A673 (cell line): ENCODE measurements at regions not wholly inside any gene's neighbourhood (a gene's known extent, or its start where the extent isn't known, plus 50 kb on each side); places are given as distances from the start of the nearest gene placed in this dataset.

Source experiments
- BruUV-seq: library from RNA; stranded (reverse); fragments of 400-500 nt; replicated peaks from 2 replicates; lab custom pipeline; 2021; lab: Mats Ljungman, UMichigan
- CTCF ChIA-PET: fragments of 300-600 bp; sonication (Branson Sonifier 250); formaldehyde crosslinking; loops from one replicate; lab custom pipeline; 2022; ENCODE audit warnings: antibody characterized with exemption; lab: Charles Lee
- POLR2A ChIA-PET: fragments of 300-600 bp; sonication (Branson Sonifier 250); formaldehyde crosslinking; loops from one replicate; lab custom pipeline; 2022; ENCODE audit warnings: antibody characterized with exemption; ENCODE audit not compliant: low non-redundant PET; lab: Charles Lee
- DNase-seq: peaks from one replicate; pipeline ENCODE4 v3.0.0-alpha.2; 2015; ENCODE audit warnings: low spot score
- H3K27ac ChIP-seq: fragments of 200-600 bp; sonication (generic); 2 replicates; pipeline ENCODE4 v1.5.1; 2016; ENCODE audit warnings: mixed run types, low read depth, mild to moderate bottlenecking, mixed read lengths, antibody characterized with exemption, low read length; ENCODE audit not compliant: poor library complexity, severe bottlenecking
- H3K27me3 ChIP-seq: fragments of 200-600 bp; sonication (generic); replicated peaks from 2 replicates; pipeline ENCODE4 v1.6.1; 2017; ENCODE audit warnings: mixed run types, low read depth, mild to moderate bottlenecking, mixed read lengths, antibody characterized with exemption, low read length; ENCODE audit not compliant: insufficient read depth, poor library complexity
- H3K36me3 ChIP-seq: fragments of 200-600 bp; sonication (generic); 2 replicates; pipeline ENCODE4 v1.6.1; 2016; ENCODE audit warnings: mixed run types, mild to moderate bottlenecking, mixed read lengths, antibody characterized with exemption, low read length; ENCODE audit not compliant: insufficient read depth, poor library complexity, severe bottlenecking
- H3K4me1 ChIP-seq: fragments of 200-600 bp; sonication (generic); 2 replicates; pipeline ENCODE4 v1.6.1; 2017; ENCODE audit warnings: mixed run types, mild to moderate bottlenecking, mixed read lengths, antibody characterized with exemption, low read length; ENCODE audit not compliant: insufficient read depth, poor library complexity, severe bottlenecking
- H3K4me3 ChIP-seq: fragments of 200-600 bp; sonication (generic); 2 replicates; pipeline ENCODE4 v1.5.1; 2016; ENCODE audit warnings: low read depth, mixed run types, mild to moderate bottlenecking, mixed read lengths, low read length; ENCODE audit not compliant: poor library complexity, severe bottlenecking
- H3K9me3 ChIP-seq: fragments of 200-600 bp; sonication (generic); 2 replicates; pipeline ENCODE4 v1.6.1; 2016; ENCODE audit warnings: mixed run types, low read depth, mild to moderate bottlenecking, mixed read lengths, antibody characterized with exemption, low read length; ENCODE audit not compliant: poor library complexity, severe bottlenecking
- EZH2 ChIP-seq: fragments of 200-600 bp; sonication (generic); IDR thresholded peaks from 2 replicates; pipeline ENCODE4 v1.6.1; 2017; ENCODE audit warnings: borderline replicate concordance, low read depth, mild to moderate bottlenecking, mixed read lengths, antibody characterized with exemption, low read length; ENCODE audit not compliant: poor library complexity, severe bottlenecking
- intact Hi-C: fragments of 100-400 bp; cut with micrococcal nuclease; formaldehyde crosslinking; loops from one replicate; pipeline ENCODE4 v1.10.0; 2022; ENCODE audit not compliant: unreplicated experiment
- TF ChIP-seq, protein P1 (sequence below): fragments of 300-800, 200-600 bp; sonication (generic); conservative IDR thresholded peaks from 2 replicates; pipeline ENCODE4 v1.5.1; 2017; ENCODE audit warnings: low read depth, mild to moderate bottlenecking, antibody characterized with exemption, low read length, moderate library complexity, mixed read lengths

DNA sequence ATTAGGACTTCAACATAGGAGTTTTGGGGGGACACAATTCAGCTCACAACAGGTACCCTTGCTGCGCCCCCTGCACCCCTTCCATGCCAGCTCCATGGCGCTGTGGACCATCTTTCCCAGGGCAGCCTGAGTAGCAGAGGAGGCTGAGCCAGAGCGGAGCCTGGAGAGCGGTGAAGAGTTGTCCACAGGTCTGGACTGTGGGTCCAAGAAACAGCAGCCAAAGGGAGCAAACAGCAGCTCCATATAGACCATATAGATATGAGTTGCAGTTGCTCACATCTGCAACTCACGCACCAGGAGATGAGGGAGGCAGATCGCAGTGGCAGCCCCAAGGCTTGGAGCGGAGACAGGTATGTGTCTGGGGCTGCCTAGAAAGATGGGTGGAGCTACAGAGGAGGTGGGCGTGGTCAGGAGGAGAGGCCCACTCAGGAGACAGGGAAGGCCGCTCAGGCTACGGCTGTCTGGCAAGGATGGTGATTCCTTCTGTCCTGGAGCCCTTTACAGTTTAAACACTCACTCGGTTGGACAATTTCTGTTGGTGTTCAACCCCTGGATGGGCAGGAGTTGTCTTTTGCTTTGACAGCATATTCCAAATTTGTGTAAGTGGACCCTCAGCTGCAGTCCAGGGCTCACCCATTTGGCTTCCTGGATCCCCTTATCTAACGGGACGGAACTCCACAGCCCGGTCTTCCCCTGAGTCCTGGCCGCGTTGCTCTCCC, 155.1 kb downstream of the LPIN1 start:
- BruUV-seq, result no TSS peak
- no peak for DNase-seq

DNA sequence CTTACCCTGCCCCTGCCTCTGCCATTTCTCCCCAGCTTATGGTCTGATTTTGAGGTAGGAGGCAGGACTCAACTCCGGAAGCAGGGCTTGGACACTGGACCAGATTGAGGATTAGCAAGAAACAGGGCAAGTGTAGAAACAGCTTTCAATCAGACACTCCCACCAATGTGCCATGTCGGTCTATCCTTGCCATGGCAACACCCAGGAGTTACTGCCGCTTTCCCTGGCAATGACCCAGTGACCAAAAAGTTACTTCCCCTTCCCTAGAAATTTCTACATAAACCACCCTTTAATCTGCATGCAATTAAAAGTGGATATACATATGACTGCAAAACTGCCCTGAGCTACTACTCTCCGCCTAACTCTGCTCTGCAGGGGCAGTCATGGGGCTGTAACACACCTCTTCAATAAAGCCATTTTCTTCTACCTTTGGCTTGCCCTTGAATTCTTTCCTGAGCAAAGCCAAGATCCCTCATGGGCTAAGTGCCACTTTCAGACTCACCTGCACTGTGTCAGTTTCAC, 156.7 kb downstream of the LPIN1 start:
- no peak overlapping the region for H3K4me3 ChIP-seq
- no peaks in the 10 kb centered on the region for H3K36me3 ChIP-seq
- H3K9me3 ChIP-seq, result no peaks in the 10 kb centered on the region
- POLR2A ChIA-PET, result no interaction called here
- no peak overlapping the region for H3K27ac ChIP-seq
- DNase-seq, result no peak
- intact Hi-C loops, result no loop called here
- BruUV-seq, result no TSS peak
- no peaks in the 10 kb centered on the region for H3K27me3 ChIP-seq
- CTCF ChIA-PET, result no interaction called here
- TF ChIP-seq, protein P1, sequence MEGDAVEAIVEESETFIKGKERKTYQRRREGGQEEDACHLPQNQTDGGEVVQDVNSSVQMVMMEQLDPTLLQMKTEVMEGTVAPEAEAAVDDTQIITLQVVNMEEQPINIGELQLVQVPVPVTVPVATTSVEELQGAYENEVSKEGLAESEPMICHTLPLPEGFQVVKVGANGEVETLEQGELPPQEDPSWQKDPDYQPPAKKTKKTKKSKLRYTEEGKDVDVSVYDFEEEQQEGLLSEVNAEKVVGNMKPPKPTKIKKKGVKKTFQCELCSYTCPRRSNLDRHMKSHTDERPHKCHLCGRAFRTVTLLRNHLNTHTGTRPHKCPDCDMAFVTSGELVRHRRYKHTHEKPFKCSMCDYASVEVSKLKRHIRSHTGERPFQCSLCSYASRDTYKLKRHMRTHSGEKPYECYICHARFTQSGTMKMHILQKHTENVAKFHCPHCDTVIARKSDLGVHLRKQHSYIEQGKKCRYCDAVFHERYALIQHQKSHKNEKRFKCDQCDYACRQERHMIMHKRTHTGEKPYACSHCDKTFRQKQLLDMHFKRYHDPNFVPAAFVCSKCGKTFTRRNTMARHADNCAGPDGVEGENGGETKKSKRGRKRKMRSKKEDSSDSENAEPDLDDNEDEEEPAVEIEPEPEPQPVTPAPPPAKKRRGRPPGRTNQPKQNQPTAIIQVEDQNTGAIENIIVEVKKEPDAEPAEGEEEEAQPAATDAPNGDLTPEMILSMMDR, result no peak
- TF ChIP-seq EZH2, result no peak
- no peaks in the 10 kb centered on the region for H3K4me1 ChIP-seq

More for the DNA sequence above, 155.1 kb downstream of the LPIN1 start:
- no peak for TF ChIP-seq EZH2
- TF ChIP-seq, protein P1, result no peak
- no peaks in the 10 kb centered on the region for H3K36me3 ChIP-seq
- no peaks in the 10 kb centered on the region for H3K4me1 ChIP-seq
- POLR2A ChIA-PET, result no interaction called here
- intact Hi-C loops, result no loop called here
- H3K9me3 ChIP-seq, result no peaks in the 10 kb centered on the region
- no peak overlapping the region for H3K4me3 ChIP-seq
- no peaks in the 10 kb centered on the region for H3K27me3 ChIP-seq
- CTCF ChIA-PET, result no interaction called here
- no peak overlapping the region for H3K27ac ChIP-seq

DNA sequence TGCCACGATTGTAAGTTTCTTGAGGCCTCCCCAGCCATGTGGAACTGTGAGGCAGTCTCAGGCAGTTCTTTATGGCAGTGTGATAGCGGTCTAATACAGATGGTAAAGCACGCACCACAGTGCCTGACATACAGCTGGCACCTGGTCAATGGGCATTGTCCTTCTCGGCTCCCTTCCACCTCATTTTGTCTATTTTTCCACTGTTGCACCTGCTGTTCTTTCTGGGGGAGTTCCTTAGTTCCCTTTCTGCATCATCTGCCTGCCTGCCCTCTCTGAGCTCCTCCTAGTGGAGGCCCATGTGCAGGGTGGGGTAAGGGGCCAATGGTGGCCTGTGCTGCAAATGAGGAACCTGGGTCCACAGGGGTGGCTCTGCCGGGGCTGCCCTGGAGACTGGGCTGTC, 157.6 kb downstream of the LPIN1 start:
- H3K27ac ChIP-seq, result no peak overlapping the region

More for the DNA sequence above, 157.6 kb downstream of the LPIN1 start:
- intact Hi-C loops, result no loop called here
- ChIA-PET POLR2A (no interaction called here), CTCF (interaction anchor here (0.7 kb wide), 1 partner anchor 1350 kb away, joined by 3 read pairs; no protein-coding TSS in a partner anchor)
- DNase-seq, result no peak
- no TSS peak for BruUV-seq
- Histone ChIP-seq H3K4me3 (no peak overlapping the region), H3K9me3 (no peaks in the 10 kb centered on the region), H3K36me3 (no peaks in the 10 kb centered on the region), H3K27me3 (no peaks in the 10 kb centered on the region), H3K4me1 (no peaks in the 10 kb centered on the region)
- TF ChIP-seq, protein P1, result no peak
- TF ChIP-seq EZH2, result no peak
